ENCODE measurements at regions not wholly inside any gene's neighbourhood (a gene's known extent, or its start where the extent isn't known, plus 50 kb on each side); places are given as distances from the start of the nearest gene placed in this dataset.

DNA sequence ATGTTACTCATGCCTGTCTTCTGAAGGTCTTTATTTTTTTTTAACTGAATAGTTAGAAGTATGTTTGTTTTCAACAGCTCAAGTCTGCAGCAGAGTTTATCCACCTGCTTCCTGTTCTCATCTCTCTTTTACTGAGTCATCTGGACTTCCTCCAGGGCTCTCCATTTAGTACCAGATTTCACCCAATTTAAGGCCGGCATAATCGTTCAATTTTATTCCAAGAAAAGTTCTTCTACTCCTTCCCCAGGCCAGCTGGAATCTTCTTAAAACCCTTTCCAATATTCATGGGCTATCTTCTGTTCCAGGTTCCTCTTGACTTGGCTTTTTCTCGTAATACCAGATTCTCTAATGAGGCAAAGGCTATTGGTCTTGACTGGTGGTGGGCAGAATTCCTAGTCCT is 79.0 kb upstream of the LAMA2 start:
- no peaks in the 10 kb centered on the region for H4K20me1 ChIP-seq (ENCODE audit: control insufficient read depth, insufficient read depth, low read depth, low read length)
- H3K36me3 ChIP-seq (ENCODE audit: control insufficient read depth, low read length) = no peaks in the 10 kb centered on the region
- no peaks in the 10 kb centered on the region for H3F3A ChIP-seq (ENCODE audit: control insufficient read depth, insufficient read depth)
- H3K79me2 ChIP-seq (ENCODE audit: control insufficient read depth, low read length) = no peaks in the 10 kb centered on the region
- no peak for TF ChIP-seq EZH2phosphoT487 (IDR thresholded peaks at IDR 0.05; ENCODE audit: borderline replicate concordance, low read length)
- TF ChIP-seq, protein P1, sequence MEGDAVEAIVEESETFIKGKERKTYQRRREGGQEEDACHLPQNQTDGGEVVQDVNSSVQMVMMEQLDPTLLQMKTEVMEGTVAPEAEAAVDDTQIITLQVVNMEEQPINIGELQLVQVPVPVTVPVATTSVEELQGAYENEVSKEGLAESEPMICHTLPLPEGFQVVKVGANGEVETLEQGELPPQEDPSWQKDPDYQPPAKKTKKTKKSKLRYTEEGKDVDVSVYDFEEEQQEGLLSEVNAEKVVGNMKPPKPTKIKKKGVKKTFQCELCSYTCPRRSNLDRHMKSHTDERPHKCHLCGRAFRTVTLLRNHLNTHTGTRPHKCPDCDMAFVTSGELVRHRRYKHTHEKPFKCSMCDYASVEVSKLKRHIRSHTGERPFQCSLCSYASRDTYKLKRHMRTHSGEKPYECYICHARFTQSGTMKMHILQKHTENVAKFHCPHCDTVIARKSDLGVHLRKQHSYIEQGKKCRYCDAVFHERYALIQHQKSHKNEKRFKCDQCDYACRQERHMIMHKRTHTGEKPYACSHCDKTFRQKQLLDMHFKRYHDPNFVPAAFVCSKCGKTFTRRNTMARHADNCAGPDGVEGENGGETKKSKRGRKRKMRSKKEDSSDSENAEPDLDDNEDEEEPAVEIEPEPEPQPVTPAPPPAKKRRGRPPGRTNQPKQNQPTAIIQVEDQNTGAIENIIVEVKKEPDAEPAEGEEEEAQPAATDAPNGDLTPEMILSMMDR (IDR thresholded peaks at IDR 0.05; ENCODE audit: low read depth, low read length, poor library complexity, severe bottlenecking) = no peak
- no peaks in the 10 kb centered on the region for H3K27me3 ChIP-seq (ENCODE audit: control insufficient read depth, low read length)
- H3K4me1 ChIP-seq (ENCODE audit: control insufficient read depth, low read length) = no peaks in the 10 kb centered on the region
- no peak overlapping the region for H3K4me3 ChIP-seq (ENCODE audit: low read length)
- H3K9me2 ChIP-seq (replicated peaks; ENCODE audit: control insufficient read depth, low read length) = no peaks in the 10 kb centered on the region
- H3K9me3 ChIP-seq (ENCODE audit: control insufficient read depth, insufficient read depth, low read length) = no peaks in the 10 kb centered on the region
- H3K4me2 ChIP-seq (ENCODE audit: low read length) = no peak overlapping the region
- H3K27ac ChIP-seq (ENCODE audit: low read depth, low read length) = no peak overlapping the region

DNA sequence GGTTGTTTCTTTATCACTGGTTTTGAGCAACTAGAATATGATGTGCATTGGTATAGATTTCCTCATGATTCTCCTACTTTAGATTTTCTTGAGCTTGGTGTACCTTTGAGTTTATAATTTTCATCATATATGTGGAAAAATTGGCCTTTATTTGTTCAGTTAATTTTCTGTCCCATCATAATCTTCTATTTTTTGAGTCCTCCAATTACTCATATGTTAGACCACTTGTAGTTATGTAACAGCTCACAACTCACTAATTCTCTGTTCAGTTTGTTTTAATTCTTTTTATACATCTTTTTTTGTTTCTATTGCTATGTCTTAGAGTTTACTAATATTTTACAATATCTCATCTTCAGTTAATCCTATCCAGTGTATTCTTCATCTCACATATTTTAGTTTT is 81.3 kb upstream of the LAMA2 start:
- no peaks in the 10 kb centered on the region for H3K9me3 ChIP-seq (ENCODE audit: control insufficient read depth, insufficient read depth, low read length)
- no peaks in the 10 kb centered on the region for H3F3A ChIP-seq (ENCODE audit: control insufficient read depth, insufficient read depth)
- no peaks in the 10 kb centered on the region for H3K36me3 ChIP-seq (ENCODE audit: control insufficient read depth, low read length)
- no peaks in the 10 kb centered on the region for H3K27me3 ChIP-seq (ENCODE audit: control insufficient read depth, low read length)
- no peak overlapping the region for H3K27ac ChIP-seq (ENCODE audit: low read depth, low read length)
- H3K4me1 ChIP-seq (ENCODE audit: control insufficient read depth, low read length) = no peaks in the 10 kb centered on the region
- no peaks in the 10 kb centered on the region for H3K9me2 ChIP-seq (replicated peaks; ENCODE audit: control insufficient read depth, low read length)
- H3K4me2 ChIP-seq (ENCODE audit: low read length) = no peak overlapping the region
- H3K79me2 ChIP-seq (ENCODE audit: control insufficient read depth, low read length) = no peaks in the 10 kb centered on the region
- no peak for TF ChIP-seq EZH2phosphoT487 (IDR thresholded peaks at IDR 0.05; ENCODE audit: borderline replicate concordance, low read length)
- TF ChIP-seq, protein P1 (IDR thresholded peaks at IDR 0.05; ENCODE audit: low read depth, low read length, poor library complexity, severe bottlenecking) = no peak
- no peak overlapping the region for H3K4me3 ChIP-seq (ENCODE audit: low read length)
- H4K20me1 ChIP-seq (ENCODE audit: control insufficient read depth, insufficient read depth, low read depth, low read length) = no peaks in the 10 kb centered on the region

DNA sequence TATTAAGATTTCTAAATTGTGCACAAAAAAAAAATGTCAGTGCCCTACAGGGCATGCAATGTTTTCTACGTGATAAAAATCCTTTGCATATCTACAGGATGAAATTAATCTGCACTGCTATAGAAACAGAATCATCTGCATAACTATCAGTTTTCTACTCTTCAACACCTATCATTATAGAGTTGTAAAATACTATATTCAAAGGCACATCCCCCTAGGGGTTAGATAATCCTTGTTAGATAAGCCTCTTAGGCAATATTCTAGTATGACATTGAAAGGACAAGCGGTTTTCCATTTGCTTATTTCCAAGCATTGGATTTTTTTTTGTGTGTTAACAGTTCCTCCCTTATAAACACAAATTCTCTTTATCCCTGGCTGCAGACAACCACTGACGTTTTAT is 98.7 kb upstream of the LAMA2 start:
- Histone ChIP-seq H3K9me3 (ENCODE audit: control insufficient read depth, insufficient read depth, low read length) (no peaks in the 10 kb centered on the region), H3K27ac (ENCODE audit: low read depth, low read length) (no peak overlapping the region), H4K20me1 (ENCODE audit: control insufficient read depth, insufficient read depth, low read depth, low read length) (no peaks in the 10 kb centered on the region), H3K27me3 (ENCODE audit: control insufficient read depth, low read length) (no peaks in the 10 kb centered on the region), H3K4me3 (ENCODE audit: low read length) (no peak overlapping the region), H3K4me2 (ENCODE audit: low read length) (no peak overlapping the region), H3K79me2 (ENCODE audit: control insufficient read depth, low read length) (no peaks in the 10 kb centered on the region), H3F3A (ENCODE audit: control insufficient read depth, insufficient read depth) (no peaks in the 10 kb centered on the region), H3K36me3 (ENCODE audit: control insufficient read depth, low read length) (no peaks in the 10 kb centered on the region), H3K9me2 (replicated peaks; ENCODE audit: control insufficient read depth, low read length) (no peaks in the 10 kb centered on the region), H3K4me1 (ENCODE audit: control insufficient read depth, low read length) (no peaks in the 10 kb centered on the region)
- TF ChIP-seq, protein P1 (IDR thresholded peaks at IDR 0.05; ENCODE audit: low read depth, low read length, poor library complexity, severe bottlenecking) = no peak
- no peak for TF ChIP-seq EZH2phosphoT487 (IDR thresholded peaks at IDR 0.05; ENCODE audit: borderline replicate concordance, low read length)

DNA sequence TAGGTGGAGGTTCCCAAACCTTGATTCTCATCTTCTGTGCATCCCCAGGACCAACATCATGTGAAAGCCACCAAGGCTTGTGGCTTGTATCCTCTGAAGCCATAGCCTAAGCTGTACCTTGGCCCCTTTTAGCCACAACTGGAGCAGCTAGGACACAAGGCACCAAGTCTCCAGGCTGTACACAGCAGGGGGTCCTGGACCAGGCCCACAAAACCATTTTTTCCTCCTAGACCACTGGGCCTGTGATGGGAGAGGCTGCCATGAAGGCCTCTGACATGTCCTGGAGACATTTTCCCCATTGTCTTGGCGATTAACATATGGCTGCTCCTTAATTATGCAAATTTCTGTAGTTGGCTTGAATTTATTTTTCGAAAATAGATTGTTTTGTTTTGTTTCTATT is 114.8 kb upstream of the LAMA2 start:
- no peaks in the 10 kb centered on the region for H3K4me1 ChIP-seq (ENCODE audit: control insufficient read depth, low read length)
- H3K27me3 ChIP-seq (ENCODE audit: control insufficient read depth, low read length) = no peaks in the 10 kb centered on the region
- no peaks in the 10 kb centered on the region for H3F3A ChIP-seq (ENCODE audit: control insufficient read depth, insufficient read depth)
- no peaks in the 10 kb centered on the region for H3K79me2 ChIP-seq (ENCODE audit: control insufficient read depth, low read length)
- H3K9me2 ChIP-seq (replicated peaks; ENCODE audit: control insufficient read depth, low read length) = no peaks in the 10 kb centered on the region
- no peak for TF ChIP-seq EZH2phosphoT487 (IDR thresholded peaks at IDR 0.05; ENCODE audit: borderline replicate concordance, low read length)
- TF ChIP-seq, protein P1 (IDR thresholded peaks at IDR 0.05; ENCODE audit: low read depth, low read length, poor library complexity, severe bottlenecking) = no peak
- no peak overlapping the region for H3K4me2 ChIP-seq (ENCODE audit: low read length)
- no peaks in the 10 kb centered on the region for H3K36me3 ChIP-seq (ENCODE audit: control insufficient read depth, low read length)
- H3K4me3 ChIP-seq (ENCODE audit: low read length) = no peak overlapping the region
- no peaks in the 10 kb centered on the region for H4K20me1 ChIP-seq (ENCODE audit: control insufficient read depth, insufficient read depth, low read depth, low read length)
- H3K27ac ChIP-seq (ENCODE audit: low read depth, low read length) = no peak overlapping the region
- H3K9me3 ChIP-seq (ENCODE audit: control insufficient read depth, insufficient read depth, low read length) = no peaks in the 10 kb centered on the region

Data from DOHH2 (cell line).